Suprapubic skin (tissue), 3 donors: ENCODE measurements at regions not wholly inside any gene's neighbourhood (a gene's known extent, or its start where the extent isn't known, plus 50 kb on each side); places are given as distances from the start of the nearest gene placed in this dataset.

Source experiments
- POLR2A ChIP-seq, 2 donors: fragments of 450-650 bp; IDR thresholded peaks; one replicate each; pipeline ENCODE4 v1.6.1; 2017; ENCODE audit warnings: antibody characterized with exemption in 2 of 2, mild to moderate bottlenecking in 2 of 2, moderate library complexity in 2 of 2
- TF ChIP-seq, protein P1 (sequence below), 2 donors: fragments of 200-600 bp in 1 of 2; fragments of 450-650 bp in 1 of 2; sonication (generic) in 1 of 2; IDR thresholded peaks; one replicate each; pipeline ENCODE4 v1.5.1; 2016 to 2019; ENCODE audit warnings: antibody characterized with exemption in 2 of 2, mild to moderate bottlenecking in 1 of 2, moderate library complexity in 1 of 2

DNA sequence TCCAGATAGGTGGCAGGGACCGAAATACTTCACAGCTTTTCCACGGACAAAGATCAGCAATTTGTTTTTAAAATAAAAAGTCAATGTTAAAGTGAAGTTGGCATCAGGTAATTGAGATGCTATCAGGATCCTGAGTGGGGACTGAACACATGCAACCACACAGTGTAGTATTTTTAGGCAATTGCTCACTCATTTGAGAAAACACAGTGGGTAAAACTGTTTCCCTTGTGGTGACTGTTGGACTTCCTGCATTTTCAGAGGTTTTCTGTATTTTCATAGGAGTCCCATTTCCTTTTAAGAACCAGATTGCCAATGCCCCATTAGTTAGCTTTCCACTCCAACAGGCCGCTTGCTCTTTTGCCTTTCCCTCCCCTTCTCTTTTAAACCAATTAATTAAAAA lies 159.5 kb upstream of the ZNF32 start:
- TF ChIP-seq POLR2A (IDR thresholded peaks at IDR 0.05) = no peak
- TF ChIP-seq, protein P1, sequence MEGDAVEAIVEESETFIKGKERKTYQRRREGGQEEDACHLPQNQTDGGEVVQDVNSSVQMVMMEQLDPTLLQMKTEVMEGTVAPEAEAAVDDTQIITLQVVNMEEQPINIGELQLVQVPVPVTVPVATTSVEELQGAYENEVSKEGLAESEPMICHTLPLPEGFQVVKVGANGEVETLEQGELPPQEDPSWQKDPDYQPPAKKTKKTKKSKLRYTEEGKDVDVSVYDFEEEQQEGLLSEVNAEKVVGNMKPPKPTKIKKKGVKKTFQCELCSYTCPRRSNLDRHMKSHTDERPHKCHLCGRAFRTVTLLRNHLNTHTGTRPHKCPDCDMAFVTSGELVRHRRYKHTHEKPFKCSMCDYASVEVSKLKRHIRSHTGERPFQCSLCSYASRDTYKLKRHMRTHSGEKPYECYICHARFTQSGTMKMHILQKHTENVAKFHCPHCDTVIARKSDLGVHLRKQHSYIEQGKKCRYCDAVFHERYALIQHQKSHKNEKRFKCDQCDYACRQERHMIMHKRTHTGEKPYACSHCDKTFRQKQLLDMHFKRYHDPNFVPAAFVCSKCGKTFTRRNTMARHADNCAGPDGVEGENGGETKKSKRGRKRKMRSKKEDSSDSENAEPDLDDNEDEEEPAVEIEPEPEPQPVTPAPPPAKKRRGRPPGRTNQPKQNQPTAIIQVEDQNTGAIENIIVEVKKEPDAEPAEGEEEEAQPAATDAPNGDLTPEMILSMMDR (IDR thresholded peaks at IDR 0.05) = no peak
